Naive thymus-derived CD8-positive, alpha-beta T cell (primary cell): ENCODE measurements at regions not wholly inside any gene's neighbourhood (a gene's known extent, or its start where the extent isn't known, plus 50 kb on each side); places are given as distances from the start of the nearest gene placed in this dataset.

ENCODE experiments used
- ATAC-seq, 2 donors: fragments of 150-1000 bp; cut with Tn5 transposase in 1 of 2; sonication (Bioruptor Pico), chemical (Tn5 transposase) in 1 of 2; 1 replicate in 1 of 2; 2 replicates in 1 of 2; pipeline ENCODE4 v1.10.0; 2021; ENCODE audit warnings: mild to moderate bottlenecking in 2 of 2, moderate library complexity in 2 of 2
- POLR2A ChIA-PET: fragments of 350-600 bp; sonication (Branson Sonifier 250); formaldehyde crosslinking; loops from one replicate; lab custom pipeline; 2021; ENCODE audit warnings: antibody characterized with exemption; lab: Charles Lee
- DNase-seq, 10 donors: peaks; one replicate each; pipeline versions ENCODE4 v3.0.0 to v3.0.0-alpha.2; 2020 to 2022
- H3K27ac Mint-ChIP-seq, 10 donors: one replicate each; pipeline ENCODE4 v1.8.0; 2020 to 2022; ENCODE audit warnings: mild to moderate bottlenecking in 10 of 10, mixed read lengths in 10 of 10, moderate library complexity in 4 of 10, inconsistent platforms in 1 of 10
- H3K27me3 Mint-ChIP-seq, 5 donors: one replicate each; pipeline ENCODE4 v1.8.0; 2021 to 2022; ENCODE audit warnings: mixed read lengths in 5 of 5
- H3K36me3 Mint-ChIP-seq, 3 donors: one replicate each; pipeline ENCODE4 v1.8.0; 2020 to 2022; ENCODE audit warnings: mixed read lengths in 3 of 3, mild to moderate bottlenecking in 2 of 3, inconsistent platforms in 1 of 3
- H3K4me1 Mint-ChIP-seq, 4 donors: one replicate each; pipeline ENCODE4 v1.8.0; 2021 to 2022; ENCODE audit warnings: mixed read lengths in 4 of 4
- H3K4me3 Mint-ChIP-seq, 10 donors: one replicate each; pipeline ENCODE4 v1.8.0; 2020 to 2022; ENCODE audit warnings: mild to moderate bottlenecking in 10 of 10, mixed read lengths in 10 of 10, moderate library complexity in 6 of 10, inconsistent platforms in 1 of 10
- H3K9me3 Mint-ChIP-seq, 9 donors: one replicate each; pipeline ENCODE4 v1.8.0; 2020 to 2022; ENCODE audit warnings: mixed read lengths in 9 of 9, mild to moderate bottlenecking in 3 of 9, inconsistent platforms in 1 of 9, moderate library complexity in 1 of 9

GRCh38 chr12:78767264-78767981, 97.2 kb upstream of the SYT1 start:
- Mint-ChIP-seq H3K27ac (no peak overlapping the region), H3K4me3 (no peak overlapping the region), H3K9me3 (peaks cover 0 to 20% (median 2%) of the 10 kb centered on the region in 9 donors), H3K4me1 (no peaks in the 10 kb centered on the region), H3K36me3 (no peaks in the 10 kb centered on the region), H3K27me3 (no peaks in the 10 kb centered on the region)
- no peak for ATAC-seq
- DNase-seq: no peak
- POLR2A ChIA-PET: no interaction called here

- POLR2A ChIA-PET: no interaction called here
- ATAC-seq (no peak), DNase-seq (no peak)
Observed at GRCh38 chr12:78778339-78778738, 86.2 kb upstream of the SYT1 start.

GRCh38 chr12:78787576-78787975, 77.0 kb upstream of the SYT1 start:
- DNase-seq: no peak
- Mint-ChIP-seq H3K36me3 (no peaks in the 10 kb centered on the region), H3K27ac (no peak overlapping the region), H3K4me3 (no peak overlapping the region), H3K4me1 (no peaks in the 10 kb centered on the region), H3K27me3 (no peaks in the 10 kb centered on the region), H3K9me3 (peaks cover 0 to 20% (median 2%) of the 10 kb centered on the region in 9 donors)
- no peak for ATAC-seq
- POLR2A ChIA-PET: no interaction called here

More at GRCh38 chr12:78778339-78778738, 86.2 kb upstream of the SYT1 start:
- H3K4me1 Mint-ChIP-seq: no peaks in the 10 kb centered on the region
- no peaks in the 10 kb centered on the region for H3K36me3 Mint-ChIP-seq
- H3K9me3 Mint-ChIP-seq: peaks cover 0 to 9% (median 0%) of the 10 kb centered on the region in 9 donors
- no peak overlapping the region for H3K4me3 Mint-ChIP-seq
- H3K27me3 Mint-ChIP-seq: no peaks in the 10 kb centered on the region
- no peak overlapping the region for H3K27ac Mint-ChIP-seq

- peak overlapping the region in 1 of 10 donors; percentile 45 for H3K27ac Mint-ChIP-seq
- H3K9me3 Mint-ChIP-seq: peaks cover 0 to 20% (median 6%) of the 10 kb centered on the region in 9 donors
- H3K4me3 Mint-ChIP-seq: no peak overlapping the region
- H3K36me3 Mint-ChIP-seq: peaks cover 0 to 6% (median 0%) of the 10 kb centered on the region in 3 donors
- DNase-seq (no peak), ATAC-seq (no peak)
- no peaks in the 10 kb centered on the region for H3K27me3 Mint-ChIP-seq
- POLR2A ChIA-PET: no interaction called here
- no peaks in the 10 kb centered on the region for H3K4me1 Mint-ChIP-seq
Observed at GRCh38 chr12:78790148-78790547, 74.4 kb upstream of the SYT1 start.

- H3K27ac Mint-ChIP-seq: no peak overlapping the region
- no peak for ATAC-seq
- no peak overlapping the region for H3K4me3 Mint-ChIP-seq
- POLR2A ChIA-PET: no interaction called here
- no peaks in the 10 kb centered on the region for H3K27me3 Mint-ChIP-seq
- H3K9me3 Mint-ChIP-seq: peaks cover 0 to 22% (median 13%) of the 10 kb centered on the region in 9 donors
- peaks cover 0 to 6% (median 0%) of the 10 kb centered on the region in 3 donors for H3K36me3 Mint-ChIP-seq
- no peak for DNase-seq
- no peaks in the 10 kb centered on the region for H3K4me1 Mint-ChIP-seq
Observed at GRCh38 chr12:78792052-78792698, 72.4 kb upstream of the SYT1 start.

GRCh38 chr12:78793491-78793890, 71.1 kb upstream of the SYT1 start:
- Mint-ChIP-seq H3K4me3 (no peak overlapping the region), H3K27me3 (no peaks in the 10 kb centered on the region), H3K27ac (no peak overlapping the region), H3K9me3 (peaks cover 0 to 22% (median 15%) of the 10 kb centered on the region in 9 donors), H3K4me1 (no peaks in the 10 kb centered on the region), H3K36me3 (peaks cover 0 to 6% (median 0%) of the 10 kb centered on the region in 3 donors)
- POLR2A ChIA-PET: no interaction called here
- ATAC-seq: no peak
- DNase-seq: no peak

- H3K4me3 Mint-ChIP-seq: no peak overlapping the region
- no peaks in the 10 kb centered on the region for H3K27me3 Mint-ChIP-seq
- POLR2A ChIA-PET: no interaction called here
- peaks cover 0 to 22% (median 15%) of the 10 kb centered on the region in 9 donors for H3K9me3 Mint-ChIP-seq
- H3K4me1 Mint-ChIP-seq: no peaks in the 10 kb centered on the region
- H3K27ac Mint-ChIP-seq: no peak overlapping the region
- DNase-seq (no peak), ATAC-seq (no peak)
- H3K36me3 Mint-ChIP-seq: peaks cover 0 to 6% (median 0%) of the 10 kb centered on the region in 3 donors
Observed at GRCh38 chr12:78793982-78794381, 70.6 kb upstream of the SYT1 start.

- H3K27me3 Mint-ChIP-seq: no peaks in the 10 kb centered on the region
- DNase-seq (no peak), ATAC-seq (no peak)
- POLR2A ChIA-PET: no interaction called here
- H3K27ac Mint-ChIP-seq: no peak overlapping the region
- peaks cover 0 to 22% (median 6%) of the 10 kb centered on the region in 9 donors for H3K9me3 Mint-ChIP-seq
- peaks cover 0 to 6% (median 0%) of the 10 kb centered on the region in 3 donors for H3K36me3 Mint-ChIP-seq
- H3K4me1 Mint-ChIP-seq: no peaks in the 10 kb centered on the region
- H3K4me3 Mint-ChIP-seq: no peak overlapping the region
Observed at GRCh38 chr12:78795934-78796445, 68.6 kb upstream of the SYT1 start.

- DNase-seq: no peak
- Mint-ChIP-seq H3K36me3 (peaks cover 0 to 6% (median 0%) of the 10 kb centered on the region in 3 donors), H3K4me1 (no peaks in the 10 kb centered on the region), H3K27me3 (no peaks in the 10 kb centered on the region), H3K9me3 (peaks cover 0 to 22% (median 6%) of the 10 kb centered on the region in 9 donors), H3K27ac (no peak overlapping the region), H3K4me3 (no peak overlapping the region)
- no peak for ATAC-seq
- POLR2A ChIA-PET: no interaction called here
Observed at GRCh38 chr12:78797196-78797931, 67.2 kb upstream of the SYT1 start.

GRCh38 chr12:78799649-78800048, 64.9 kb upstream of the SYT1 start:
- H3K4me3 Mint-ChIP-seq: no peak overlapping the region
- H3K4me1 Mint-ChIP-seq: no peaks in the 10 kb centered on the region
- POLR2A ChIA-PET: no interaction called here
- H3K27me3 Mint-ChIP-seq: no peaks in the 10 kb centered on the region
- no peaks in the 10 kb centered on the region for H3K36me3 Mint-ChIP-seq
- H3K27ac Mint-ChIP-seq: no peak overlapping the region
- no peak for DNase-seq
- H3K9me3 Mint-ChIP-seq: peaks cover 0 to 15% (median 5%) of the 10 kb centered on the region in 9 donors
- ATAC-seq: no peak

GRCh38 chr12:78802593-78802992, 62.0 kb upstream of the SYT1 start:
- peaks cover 0 to 6% (median 0%) of the 10 kb centered on the region in 9 donors for H3K9me3 Mint-ChIP-seq
- H3K4me1 Mint-ChIP-seq: no peaks in the 10 kb centered on the region
- H3K27ac Mint-ChIP-seq: no peak overlapping the region
- no peaks in the 10 kb centered on the region for H3K36me3 Mint-ChIP-seq
- H3K27me3 Mint-ChIP-seq: no peaks in the 10 kb centered on the region
- H3K4me3 Mint-ChIP-seq: no peak overlapping the region
- DNase-seq (no peak), ATAC-seq (no peak)
- POLR2A ChIA-PET: no interaction called here

- peaks cover 0 to 6% (median 0%) of the 10 kb centered on the region in 9 donors for H3K9me3 Mint-ChIP-seq
- no peaks in the 10 kb centered on the region for H3K4me1 Mint-ChIP-seq
- no peak overlapping the region for H3K4me3 Mint-ChIP-seq
- POLR2A ChIA-PET: no interaction called here
- no peak overlapping the region for H3K27ac Mint-ChIP-seq
- no peaks in the 10 kb centered on the region for H3K27me3 Mint-ChIP-seq
- ATAC-seq (no peak), DNase-seq (no peak)
- H3K36me3 Mint-ChIP-seq: no peaks in the 10 kb centered on the region
Observed at GRCh38 chr12:78804262-78804661, 60.3 kb upstream of the SYT1 start.
